GM19035 (cell line): ENCODE measurements at regions not wholly inside any gene's neighbourhood (a gene's known extent, or its start where the extent isn't known, plus 50 kb on each side); places are given as distances from the start of the nearest gene placed in this dataset.
"Not testable (repeated sequence)": the region's sequence is repeated elsewhere in the genome, so short reads cannot be mapped to it uniquely, and the experiment has no call there.

Experiments
- ATAC-seq: cut with Tn5 transposase; IDR thresholded peaks from one replicate; pipeline ENCODE4 v1.9.1; 2021; ENCODE audit not compliant: unreplicated experiment

DNA sequence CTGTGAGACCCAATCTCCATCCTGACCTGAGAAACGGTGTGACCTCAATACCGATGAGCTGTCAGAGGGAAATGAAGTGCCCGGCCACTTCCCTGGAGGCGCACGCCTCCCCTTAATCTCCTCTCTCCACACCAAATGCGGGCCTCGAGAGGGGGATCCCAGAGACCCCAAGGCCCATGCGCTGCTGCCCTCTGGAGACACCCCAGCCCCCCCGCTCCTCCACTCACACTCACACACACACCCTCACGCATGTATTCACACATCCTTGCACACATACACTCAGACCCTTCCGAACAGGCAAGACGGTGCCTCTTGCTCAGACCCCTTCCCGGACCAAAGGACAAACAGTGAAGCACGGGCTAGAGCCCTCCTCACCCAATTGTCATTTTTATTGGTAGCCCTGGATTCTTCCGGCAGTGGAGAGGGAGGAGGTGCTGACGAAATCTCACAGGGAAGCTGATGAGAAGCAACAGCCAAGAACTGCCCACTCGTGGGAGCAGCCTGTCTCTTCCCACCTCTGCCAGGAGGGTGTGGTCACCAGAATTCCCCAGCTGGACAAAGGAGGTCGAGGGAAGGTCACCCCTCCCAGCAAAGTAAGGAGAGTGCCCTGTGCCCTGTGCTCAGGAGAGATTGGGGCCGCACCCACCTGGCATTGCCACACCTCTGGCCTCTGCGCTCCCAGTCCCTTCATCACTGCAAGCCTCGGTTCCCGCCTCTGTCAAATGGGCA lies 136.0 kb upstream of the TNRC6C start:
- no peak for ATAC-seq

DNA sequence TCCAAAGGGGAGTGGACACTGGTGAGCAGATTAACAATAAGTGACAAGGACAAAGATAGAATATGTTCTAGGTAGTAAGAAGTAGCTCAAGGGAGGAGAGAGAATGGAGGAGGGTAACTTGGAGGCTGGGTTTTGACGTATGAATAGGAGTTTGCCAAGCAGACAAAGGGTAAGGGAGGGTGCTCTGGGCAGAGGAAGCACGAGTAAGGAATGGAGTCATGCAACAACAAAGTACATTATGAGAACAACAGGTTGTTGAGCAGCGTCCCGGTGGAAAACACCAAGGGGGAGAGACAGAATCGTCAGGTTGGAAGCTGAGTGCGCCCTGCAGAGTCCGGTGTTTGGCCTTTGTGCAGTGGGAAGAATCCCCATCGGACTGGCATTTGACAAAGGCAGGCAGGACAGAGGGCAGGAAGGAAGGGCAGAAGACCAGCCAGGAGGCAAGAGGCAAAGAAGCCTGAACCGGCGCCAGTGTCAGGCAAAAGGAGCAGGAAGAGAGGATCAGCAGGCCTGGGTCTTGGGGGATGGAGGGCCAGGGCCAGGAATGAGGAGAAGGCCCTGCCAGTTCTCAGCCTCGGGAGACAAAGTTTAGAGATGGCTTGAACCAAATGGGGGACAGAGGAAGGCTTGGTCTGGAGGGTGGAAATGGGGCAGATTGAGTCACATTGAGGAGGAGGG lies 134.3 kb upstream of the TNRC6C start:
- ATAC-seq = no peak

DNA sequence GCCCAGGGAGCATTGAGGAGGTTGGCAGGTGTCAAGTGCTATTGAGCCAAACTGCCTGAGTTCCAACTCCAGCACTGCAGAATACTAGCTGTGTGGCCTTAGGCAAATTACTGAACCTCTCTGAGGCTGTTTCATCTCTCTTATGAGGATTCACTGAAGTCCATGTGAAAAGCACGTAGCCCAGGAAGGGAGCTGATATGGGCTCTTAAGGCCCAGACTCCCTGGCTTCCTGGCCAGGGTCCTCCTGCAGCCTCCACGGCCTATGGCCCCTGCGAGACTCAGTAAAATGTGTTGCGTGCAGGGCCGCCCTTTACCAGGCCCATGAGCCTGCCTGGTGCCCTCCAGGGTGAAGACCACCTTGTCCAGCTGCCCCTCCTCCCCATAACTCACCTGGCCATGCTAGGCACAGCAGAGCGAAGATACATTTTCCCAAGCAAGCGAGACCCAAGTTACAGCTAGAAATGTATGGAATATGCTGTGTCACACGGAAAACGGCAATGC lies 133.7 kb upstream of the TNRC6C start:
- no peak for ATAC-seq

DNA sequence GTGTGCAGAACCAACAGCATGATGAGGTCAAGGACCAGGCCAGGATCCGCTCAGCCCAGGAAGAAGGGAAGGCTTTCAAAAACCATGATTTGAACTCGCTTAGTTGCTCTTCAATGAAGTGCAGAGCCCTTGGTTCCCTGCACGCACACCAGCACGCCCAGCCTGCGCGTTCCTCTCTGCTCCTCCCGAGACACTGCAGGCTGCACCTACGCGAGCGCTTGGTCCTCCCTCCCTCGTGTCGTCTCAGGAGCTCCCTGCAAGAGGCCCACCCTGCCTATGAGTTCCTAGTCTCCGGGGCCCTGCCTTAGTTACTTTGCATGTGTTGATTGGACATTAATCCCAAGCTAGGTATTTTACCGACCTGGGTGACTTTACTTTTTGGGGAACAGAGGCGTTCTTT lies 132.9 kb upstream of the TNRC6C start:
- ATAC-seq = no peak

DNA sequence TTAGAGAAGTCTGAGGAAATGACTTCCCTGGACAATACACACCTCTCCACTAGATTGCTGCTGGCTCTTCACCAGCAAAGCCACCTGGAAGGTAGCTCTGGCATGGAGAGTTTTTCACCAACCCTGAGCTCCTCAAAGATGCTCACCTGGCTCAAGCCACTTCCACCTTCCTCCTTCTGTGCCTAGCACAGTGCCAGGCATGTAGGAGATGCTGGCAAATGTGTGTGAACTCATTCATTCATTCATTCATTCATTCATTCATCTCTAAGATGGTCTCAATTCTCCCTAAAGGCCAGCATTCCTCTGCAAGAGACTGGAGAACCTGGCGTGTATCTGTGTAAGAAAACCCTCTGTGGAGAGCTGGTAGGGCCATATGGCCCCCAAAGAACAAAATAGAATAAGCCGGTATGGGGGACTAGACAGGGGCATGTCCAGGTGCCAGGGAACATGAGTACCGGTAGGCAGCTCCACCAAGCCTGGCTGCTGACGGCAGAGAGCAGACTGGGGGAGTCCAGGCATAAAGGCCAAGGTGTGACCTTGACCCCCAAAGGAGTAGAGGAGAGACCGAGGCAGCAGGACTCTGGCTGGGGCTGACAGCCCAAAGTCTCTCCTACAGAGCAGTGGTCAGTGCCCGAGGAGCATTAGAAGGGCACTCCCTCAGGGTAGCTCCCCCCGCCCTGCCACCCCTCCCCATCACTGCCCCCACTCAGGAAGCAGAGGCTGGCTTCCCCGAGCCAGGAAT lies 132.2 kb upstream of the TNRC6C start:
- ATAC-seq = no peak

DNA sequence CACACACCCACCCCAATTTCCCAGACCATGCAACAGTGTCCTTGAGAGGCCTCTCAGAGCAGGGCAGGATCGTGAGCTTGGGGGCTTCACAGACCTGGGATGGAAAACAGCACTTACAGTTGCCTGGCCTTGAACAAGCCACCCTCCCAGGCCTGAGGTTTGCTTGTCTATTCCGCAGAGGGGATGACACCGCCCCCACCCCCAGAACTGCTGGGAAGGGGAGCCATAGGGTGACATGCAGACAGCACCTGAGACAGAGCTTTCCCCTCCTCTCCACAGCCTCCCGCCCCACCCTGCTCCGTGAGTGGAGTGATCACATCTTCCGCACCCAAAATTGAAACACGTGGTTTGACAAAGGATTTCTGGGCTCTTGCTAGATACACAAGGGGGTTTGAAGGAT lies 131.5 kb upstream of the TNRC6C start:
- ATAC-seq = no peak

DNA sequence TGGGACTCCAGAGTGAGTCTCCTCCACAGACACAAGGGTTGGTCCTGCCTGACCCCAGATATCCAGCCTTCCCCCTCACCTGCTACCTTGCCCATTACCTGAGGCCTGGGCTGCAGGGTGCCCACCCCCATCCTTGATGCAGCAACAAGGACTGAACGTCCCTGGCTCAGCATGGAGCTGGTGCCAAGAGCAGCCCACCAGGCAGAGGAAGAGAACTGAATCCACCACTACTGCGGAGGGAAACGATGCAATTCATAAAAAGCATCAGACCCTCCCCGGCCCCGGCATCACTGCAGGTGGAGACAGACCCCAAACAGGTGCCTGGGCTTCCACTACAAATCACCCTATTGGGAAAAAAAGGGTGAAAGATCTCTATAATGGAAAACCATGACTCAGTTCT lies 131.0 kb upstream of the TNRC6C start:
- ATAC-seq = no peak

DNA sequence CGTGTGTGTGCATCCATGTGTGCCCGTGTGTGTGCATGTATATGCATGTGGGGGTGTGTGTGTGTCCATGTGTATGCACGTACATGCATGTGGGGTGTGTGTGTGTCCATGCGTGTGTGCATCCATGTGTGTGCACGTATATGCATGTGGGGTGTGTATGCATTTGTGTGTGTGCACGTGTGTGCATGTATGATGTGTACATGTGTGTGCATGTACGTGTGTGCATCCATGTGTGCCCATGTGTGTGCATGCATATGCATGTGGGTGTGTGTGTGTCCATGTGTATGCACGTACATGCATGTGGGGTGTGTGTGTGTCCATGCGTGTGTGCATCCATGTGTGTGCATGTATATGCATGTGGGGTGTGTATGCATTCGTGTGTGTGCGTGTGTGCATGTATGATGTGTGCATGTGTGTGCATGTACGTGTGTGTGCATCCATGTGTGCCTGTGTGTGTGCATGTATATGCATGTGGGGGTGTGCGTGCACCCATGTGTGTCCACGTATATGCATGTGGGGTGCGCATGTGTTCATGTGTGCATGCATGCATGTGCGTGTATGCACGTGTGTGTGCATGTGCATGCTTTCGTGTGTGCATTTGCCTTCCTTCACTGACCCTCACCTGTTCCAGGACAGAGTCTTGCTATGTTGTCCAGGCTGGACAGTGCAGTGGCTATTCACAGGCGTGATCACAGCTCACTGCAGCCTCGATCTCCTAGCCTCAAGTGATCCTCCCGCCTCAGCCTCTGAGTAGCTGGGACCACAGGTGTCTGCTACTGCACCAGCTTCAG lies 129.6 kb upstream of the TNRC6C start:
- no peak for ATAC-seq

DNA sequence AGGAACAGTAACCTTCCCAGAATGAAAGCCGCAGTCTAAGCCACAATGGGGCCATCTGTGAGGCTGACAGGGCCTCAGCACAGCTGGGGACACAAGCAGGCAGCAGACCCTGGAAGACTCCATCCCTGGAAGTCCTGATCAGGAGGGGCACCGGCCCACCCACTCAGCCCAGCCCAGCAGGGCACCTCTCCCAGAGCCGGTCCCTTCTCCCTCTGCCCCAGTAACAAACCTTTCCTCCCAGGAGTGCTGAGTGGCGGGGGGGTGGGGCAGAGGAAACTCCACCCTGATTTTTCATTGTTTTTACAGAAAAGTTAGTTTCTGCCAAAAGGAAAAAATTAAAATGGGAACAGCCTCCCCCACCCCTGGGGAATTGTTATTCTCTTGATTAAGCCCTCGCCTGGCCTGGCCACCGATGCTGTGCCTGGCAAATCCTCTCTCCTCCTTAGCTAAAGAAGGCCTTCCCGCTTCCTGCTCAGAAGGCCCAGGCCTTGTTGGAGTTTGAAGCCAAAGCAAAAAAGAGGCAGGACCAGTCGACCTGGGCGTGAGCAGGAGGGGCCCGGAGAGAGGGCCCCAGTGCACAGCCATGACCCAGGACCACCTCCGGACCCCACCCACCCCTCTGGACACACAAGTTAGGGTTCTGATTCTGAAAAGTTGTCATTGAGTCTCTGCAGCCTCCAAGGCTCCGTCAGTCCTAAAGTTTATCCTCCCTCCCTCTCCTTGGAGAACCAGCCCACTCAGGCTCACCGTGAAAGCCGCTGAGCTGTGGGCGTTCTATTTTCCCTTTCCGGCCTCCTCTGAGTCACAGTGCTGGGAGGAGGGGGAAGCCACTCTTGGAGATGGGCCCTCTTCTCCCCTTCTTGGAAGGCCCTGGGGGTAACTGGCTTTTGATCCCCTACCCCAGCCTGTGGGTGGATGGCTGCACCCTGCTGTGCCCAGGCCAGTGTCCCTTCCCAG lies 128.4 kb upstream of the TNRC6C start:
- no peak for ATAC-seq

DNA sequence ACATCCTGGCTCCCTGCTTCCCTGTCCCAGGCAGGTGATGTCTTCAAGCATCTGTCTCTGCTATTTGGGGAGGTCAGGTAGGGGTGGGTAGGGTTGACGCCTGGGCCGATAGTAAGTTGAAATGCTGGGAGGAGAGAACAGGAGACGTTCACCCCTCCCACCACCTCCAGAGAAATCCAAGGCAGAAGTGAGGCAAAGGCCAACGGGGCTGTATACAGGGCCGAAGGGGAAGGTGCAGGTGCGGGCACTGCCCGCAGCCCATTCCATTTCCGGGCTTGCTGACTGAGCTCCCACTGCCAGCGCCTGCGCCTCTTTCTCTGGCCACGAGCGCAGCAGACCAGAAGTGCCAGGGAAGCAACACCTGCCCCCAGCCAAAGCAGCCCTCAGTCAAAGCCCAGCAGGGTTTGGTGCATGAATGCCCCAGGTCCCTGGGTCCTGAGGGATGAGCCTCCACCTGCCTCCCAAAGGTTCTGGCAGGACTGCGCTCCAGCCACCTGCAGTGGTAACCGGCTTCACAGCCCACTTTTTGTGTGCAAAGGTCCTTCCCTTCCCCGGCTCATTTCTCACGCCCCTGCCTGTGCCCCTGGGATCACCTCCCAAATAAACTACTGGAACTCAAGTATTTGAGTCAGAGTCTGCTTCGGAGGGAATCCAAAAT lies 127.6 kb upstream of the TNRC6C start:
- no peak for ATAC-seq

DNA sequence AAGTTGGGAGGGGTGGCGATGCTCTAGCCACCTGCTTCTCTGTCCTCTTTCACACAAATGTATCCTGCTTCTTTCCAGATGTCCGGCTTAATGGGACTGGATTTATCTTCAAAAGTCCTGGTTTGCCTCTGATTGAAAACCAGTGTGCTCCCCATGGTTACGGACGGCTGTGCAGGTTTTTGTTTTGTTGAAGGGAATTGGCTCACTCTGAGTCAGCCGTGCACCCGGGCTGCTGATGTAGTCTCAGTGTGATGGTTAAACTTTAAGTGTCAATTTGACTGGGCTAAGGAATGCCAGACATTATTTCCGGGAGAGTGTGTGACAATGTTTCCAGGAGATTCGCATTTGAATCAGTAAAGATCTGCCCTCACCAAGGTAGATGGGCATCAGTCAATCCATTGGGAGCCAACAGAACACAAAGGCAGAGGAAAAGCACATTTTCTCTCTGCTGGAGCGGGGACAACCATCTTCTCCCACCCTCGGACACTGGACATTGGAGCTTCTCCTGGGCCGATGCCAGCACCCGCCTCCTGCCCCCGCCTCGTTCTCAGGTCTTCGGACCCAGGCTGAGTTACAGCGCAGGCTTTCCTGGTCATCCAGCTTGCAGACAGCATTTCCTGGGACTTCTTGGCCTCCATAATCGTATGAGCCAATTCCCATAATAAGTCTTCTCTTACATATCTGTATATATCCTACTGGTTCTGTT lies 126.9 kb upstream of the TNRC6C start:
- ATAC-seq = no peak

DNA sequence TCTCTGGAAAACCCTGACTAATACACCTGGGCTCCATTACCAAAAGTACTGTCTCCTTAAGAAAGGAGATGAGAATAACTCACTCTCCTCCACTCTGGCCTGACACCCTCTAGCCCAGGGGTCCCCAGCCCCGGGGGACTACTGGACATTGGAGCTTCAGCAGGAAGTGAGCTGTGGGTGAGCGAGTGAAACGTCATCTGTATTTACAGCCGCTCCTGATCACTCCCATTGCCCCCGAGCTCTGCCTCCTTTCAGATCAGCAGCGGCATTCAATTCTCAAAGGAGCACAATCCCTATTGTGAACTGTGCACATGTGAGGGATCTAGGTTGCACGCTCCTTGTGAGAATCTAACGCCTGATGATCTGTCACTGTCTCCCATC lies 126.3 kb upstream of the TNRC6C start:
- no peak for ATAC-seq

DNA sequence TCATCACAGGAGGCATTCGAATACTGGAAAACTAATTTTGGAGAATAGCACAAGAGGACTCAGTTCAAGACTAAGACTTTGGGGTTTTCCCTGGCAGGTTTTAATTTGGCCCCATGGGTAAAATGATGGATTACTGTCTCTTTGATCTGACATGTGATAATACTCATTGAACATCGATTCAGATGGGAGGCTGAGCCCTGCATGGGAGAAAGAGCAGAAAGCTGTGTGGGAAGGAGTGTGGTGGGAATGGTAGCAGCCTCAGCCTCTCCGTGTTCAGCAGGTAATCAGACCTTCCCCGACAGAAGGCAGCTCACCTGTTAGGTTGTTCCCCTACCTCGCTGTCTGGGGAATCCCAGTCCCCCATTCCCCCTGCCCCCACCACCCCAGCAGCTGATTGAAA lies 124.7 kb upstream of the TNRC6C start:
- ATAC-seq = no peak

DNA sequence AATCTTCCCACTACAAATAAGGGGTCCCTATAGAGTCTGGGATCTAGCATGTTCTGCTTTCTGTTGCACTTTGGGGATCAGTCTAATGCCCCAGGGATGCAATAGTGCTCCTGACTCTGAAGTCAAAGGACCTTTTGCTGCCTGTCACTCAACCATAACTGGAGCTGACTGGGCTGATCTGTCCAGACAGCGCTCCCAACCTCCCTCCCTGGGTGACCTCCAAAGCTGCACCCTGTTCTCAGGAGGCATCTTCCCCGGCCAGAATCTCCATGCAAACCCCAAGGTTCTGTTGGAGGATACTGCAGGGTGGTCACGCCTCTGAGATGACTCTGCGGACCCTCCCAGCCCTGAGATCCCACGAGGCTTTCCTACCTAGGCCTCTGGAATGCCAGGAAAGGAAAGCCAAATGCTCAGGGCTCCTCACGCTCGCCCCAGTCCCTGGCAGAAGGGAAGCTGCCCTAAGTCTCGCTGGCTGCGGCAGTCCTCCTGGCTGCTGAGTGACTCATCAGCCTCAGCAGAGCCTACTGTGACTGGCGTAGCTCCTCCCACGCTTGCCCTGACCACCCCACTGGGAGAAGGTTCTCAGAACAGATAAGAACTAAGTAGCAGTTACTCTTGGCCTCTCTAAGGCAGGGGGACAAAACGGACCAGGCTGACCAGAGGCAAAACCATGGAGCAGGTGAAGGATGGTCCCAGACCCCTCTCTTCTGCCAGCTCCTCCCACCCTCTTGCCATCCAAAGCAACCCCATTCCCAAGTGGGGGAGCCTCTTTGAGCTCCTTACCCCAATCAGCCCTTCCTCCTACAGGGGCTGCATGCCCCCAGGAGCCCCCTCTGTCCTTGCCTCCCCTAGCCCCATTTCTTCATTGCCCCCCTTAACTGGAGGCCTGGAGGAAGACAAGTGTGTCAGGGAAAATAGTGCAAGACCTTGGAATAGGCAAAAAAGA lies 124.1 kb upstream of the TNRC6C start:
- no peak for ATAC-seq

DNA sequence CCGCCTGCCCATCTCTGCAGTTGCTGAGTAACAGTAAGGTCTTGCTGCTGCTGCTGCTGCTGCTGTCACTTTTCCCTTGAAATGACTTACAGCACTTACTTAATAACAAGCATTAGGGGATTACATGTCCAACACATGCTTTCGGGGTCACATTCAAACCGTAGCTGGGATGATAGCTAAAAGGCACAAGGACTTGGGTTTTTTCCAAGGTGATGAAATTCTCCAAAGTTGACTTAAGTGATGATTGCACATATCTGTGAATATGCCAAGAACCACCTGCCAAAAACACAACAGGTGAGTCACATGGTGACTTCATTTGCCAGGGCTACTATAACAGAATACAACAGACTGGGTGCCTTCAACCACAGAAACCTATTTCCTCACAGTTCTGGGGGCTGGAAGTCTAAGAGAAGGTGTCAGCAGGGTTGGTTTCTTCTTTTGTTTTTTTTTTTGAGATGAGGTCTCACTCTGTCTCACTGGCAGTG lies 121.9 kb upstream of the TNRC6C start:
- no peak for ATAC-seq

DNA sequence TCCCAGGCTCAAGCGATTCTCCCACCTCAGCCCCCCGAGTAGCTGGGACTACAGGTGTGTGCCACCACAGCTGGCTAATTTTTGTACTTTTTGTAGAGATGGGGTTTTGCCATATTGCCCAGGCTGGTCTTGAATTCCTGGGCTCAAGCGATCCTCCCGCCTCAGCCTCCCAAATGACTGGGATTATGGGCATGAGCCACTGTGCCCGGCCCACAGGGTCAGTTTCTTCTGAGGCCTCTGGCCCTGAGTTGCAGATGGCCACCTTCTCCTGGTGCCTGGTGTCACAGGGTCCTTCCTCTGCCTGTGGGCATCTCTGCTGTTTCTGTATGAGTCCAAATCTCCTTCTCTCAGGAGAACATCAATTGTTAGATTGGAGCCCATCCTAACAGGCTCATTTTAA lies 121.4 kb upstream of the TNRC6C start:
- not testable (repeated sequence) for ATAC-seq

DNA sequence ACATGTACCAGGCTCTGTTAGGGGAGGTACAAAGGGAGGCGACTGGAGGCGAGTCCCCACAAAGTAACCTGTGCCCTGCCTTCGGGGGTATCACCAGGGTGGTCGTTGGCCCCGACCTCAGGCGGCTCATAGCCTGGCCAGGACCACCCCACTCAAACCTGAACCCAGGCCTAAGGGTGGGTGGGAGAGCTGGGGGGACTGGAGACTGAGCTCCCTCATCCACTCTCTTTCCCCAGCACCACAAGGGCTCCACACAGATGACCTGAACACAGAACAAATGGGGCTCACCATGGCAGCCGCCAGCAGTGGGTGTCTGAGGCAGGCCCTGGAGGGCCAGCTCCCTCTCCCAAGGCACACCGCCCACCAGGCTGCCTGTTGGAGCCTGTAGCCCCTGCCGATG lies 120.6 kb upstream of the TNRC6C start:
- ATAC-seq = no peak
